ENCODE measurements at regions not wholly inside any gene's neighbourhood (a gene's known extent, or its start where the extent isn't known, plus 50 kb on each side); places are given as distances from the start of the nearest gene placed in this dataset.

DNA sequence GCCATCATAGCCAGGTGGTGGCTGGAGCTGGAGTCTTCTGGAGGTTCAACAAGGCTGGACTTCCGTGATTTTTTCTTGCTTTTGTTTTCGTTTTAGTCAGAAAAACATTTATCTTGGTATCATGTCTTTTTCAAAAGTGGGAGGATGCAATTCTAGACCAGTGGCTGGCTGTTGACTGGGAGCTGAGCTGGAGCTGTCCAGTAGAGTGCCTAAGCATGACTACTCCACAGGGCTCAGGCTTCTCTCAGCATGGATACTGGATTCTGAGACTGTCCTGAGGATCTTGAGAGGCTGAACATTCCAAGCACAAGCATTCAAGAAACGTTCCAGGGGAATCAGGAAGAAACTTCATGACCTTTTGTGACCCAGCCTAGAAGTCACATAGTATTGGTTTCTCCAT is 598.1 kb downstream of the MID1IP1 start:
- no peak for TF ChIP-seq POLR2A (IDR thresholded peaks at IDR 0.05)
- TF ChIP-seq, protein P1, sequence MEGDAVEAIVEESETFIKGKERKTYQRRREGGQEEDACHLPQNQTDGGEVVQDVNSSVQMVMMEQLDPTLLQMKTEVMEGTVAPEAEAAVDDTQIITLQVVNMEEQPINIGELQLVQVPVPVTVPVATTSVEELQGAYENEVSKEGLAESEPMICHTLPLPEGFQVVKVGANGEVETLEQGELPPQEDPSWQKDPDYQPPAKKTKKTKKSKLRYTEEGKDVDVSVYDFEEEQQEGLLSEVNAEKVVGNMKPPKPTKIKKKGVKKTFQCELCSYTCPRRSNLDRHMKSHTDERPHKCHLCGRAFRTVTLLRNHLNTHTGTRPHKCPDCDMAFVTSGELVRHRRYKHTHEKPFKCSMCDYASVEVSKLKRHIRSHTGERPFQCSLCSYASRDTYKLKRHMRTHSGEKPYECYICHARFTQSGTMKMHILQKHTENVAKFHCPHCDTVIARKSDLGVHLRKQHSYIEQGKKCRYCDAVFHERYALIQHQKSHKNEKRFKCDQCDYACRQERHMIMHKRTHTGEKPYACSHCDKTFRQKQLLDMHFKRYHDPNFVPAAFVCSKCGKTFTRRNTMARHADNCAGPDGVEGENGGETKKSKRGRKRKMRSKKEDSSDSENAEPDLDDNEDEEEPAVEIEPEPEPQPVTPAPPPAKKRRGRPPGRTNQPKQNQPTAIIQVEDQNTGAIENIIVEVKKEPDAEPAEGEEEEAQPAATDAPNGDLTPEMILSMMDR (IDR thresholded peaks at IDR 0.05), result no peak
